ENCODE measurements at regions not wholly inside any gene's neighbourhood (a gene's known extent, or its start where the extent isn't known, plus 50 kb on each side); places are given as distances from the start of the nearest gene placed in this dataset.

GRCh38 chr12:126757326-126757725 lies 1509.6 kb upstream of the TMEM132C start:
- Histone ChIP-seq H2AFZ (ENCODE audit: low read length) (no peak overlapping the region), H3K18ac (ENCODE audit: extremely low read depth, low read length) (no peak overlapping the region), H4K20me1 (replicated peaks in 1 of 2; ENCODE audit: control insufficient read depth in 1 of 2, insufficient read depth in 2 of 2, low read length in 2 of 2) (no peaks in the 10 kb centered on the region), H3K14ac (ENCODE audit: insufficient read length) (no peak overlapping the region), H3K23ac (ENCODE audit: insufficient read length) (no peak overlapping the region), H3K56ac (replicated peaks; ENCODE audit: insufficient read length, low read depth, low read length) (no peak overlapping the region), H3K4me2 (ENCODE audit: insufficient read depth in 1 of 2, low read depth in 2 of 2, low read length in 2 of 2) (no peak overlapping the region), H2BK12ac (ENCODE audit: low read depth, low read length) (no peak overlapping the region), H4K91ac (replicated peaks; ENCODE audit: insufficient read length, low read length) (no peak overlapping the region), H4K8ac (ENCODE audit: extremely low read depth, insufficient read depth, low read length) (no peak overlapping the region), H3K27ac (ENCODE audit: low read depth, low read length) (no peak overlapping the region), H3K4ac (replicated peaks; ENCODE audit: insufficient read length, low read depth, low read length) (no peak overlapping the region), H3K4me1 (replicated peaks in 1 of 4; ENCODE audit: control insufficient read depth in 3 of 4, insufficient read depth in 4 of 4, low read length in 3 of 4) (no peaks in the 10 kb centered on the region), H3K4me3 (ENCODE audit: extremely low read depth in 1 of 4, insufficient read depth in 2 of 4, low read depth in 3 of 4, low read length in 4 of 4) (no peak overlapping the region), H3K79me2 (ENCODE audit: control insufficient read depth in 1 of 2, insufficient read depth in 2 of 2, low read length in 2 of 2) (no peaks in the 10 kb centered on the region), H4K5ac (ENCODE audit: insufficient read length, low read depth, low read length) (no peak overlapping the region), H3K79me1 (ENCODE audit: low read depth, low read length) (no peaks in the 10 kb centered on the region), H2BK120ac (replicated peaks; ENCODE audit: low read depth, low read length) (no peak overlapping the region), H3K9ac (replicated peaks in 1 of 4; ENCODE audit: extremely low read depth in 1 of 4, low read depth in 3 of 4, low read length in 3 of 4) (no peak overlapping the region), H3K9me3 (ENCODE audit: insufficient read depth in 2 of 2, low read depth in 1 of 2, low read length in 1 of 2) (no peaks in the 10 kb centered on the region), H3K23me2 (ENCODE audit: low read depth, low read length) (no peaks in the 10 kb centered on the region), H3K36me3 (ENCODE audit: control insufficient read depth in 2 of 4, insufficient read depth in 4 of 4, low read length in 3 of 4) (no peaks in the 10 kb centered on the region), H2BK20ac (ENCODE audit: low read length) (no peak overlapping the region), H2BK15ac (ENCODE audit: low read length) (no peak overlapping the region), H2BK5ac (ENCODE audit: low read depth, low read length) (no peak overlapping the region), H3K27me3 (replicated peaks in 1 of 4; ENCODE audit: control insufficient read depth in 3 of 4, extremely low read depth in 1 of 4, insufficient read depth in 3 of 4, low read length in 3 of 4) (no peaks in the 10 kb centered on the region), H2AK5ac (ENCODE audit: low read depth, low read length) (no peak overlapping the region)
- FAIRE-seq, result no peak
- POLR2A ChIA-PET (ENCODE audit: partially characterized antibody), result no interaction called here
- CTCF ChIA-PET (ENCODE audit: partially characterized antibody), result interaction anchor here (2.6 to 9.5 kb wide), 2 partner anchors 8 to 27 kb away, joined by 7 to 59 read pairs; no protein-coding TSS in a partner anchor
- WGBS, 2 experiments (ENCODE audit: extremely low coverage in 1 of 2, insufficient coverage in 1 of 2, insufficient read length in 1 of 2, insufficient replicate concordance in 2 of 2, low coverage in 1 of 2, low lambda C conversion rate in 2 of 2, missing lambda C conversion rate in 1 of 2), result 100% methylated on average over 2 of the region's 2 CpGs; no CpG with 5 or more reads in 1 of the 2 experiments
- DNase-seq (ENCODE audit: low read depth in 1 of 2, low spot score in 2 of 2), result no peak
- TF ChIP-seq BACH1 (IDR thresholded peaks at IDR 0.05; ENCODE audit: low read length) (no peak), SAP30 (IDR thresholded peaks at IDR 0.05; ENCODE audit: insufficient read depth, insufficient replicate concordance, low read length) (no peak), RBBP5 (IDR thresholded peaks at IDR 0.05; ENCODE audit: borderline replicate concordance, low read depth, low read length) (no peak), SUZ12 (IDR thresholded peaks at IDR 0.05; ENCODE audit: low read length) (no peak), SIN3A (conservative IDR thresholded peaks at IDR 0.05 in 1 of 2, IDR thresholded peaks at IDR 0.05 in 1 of 2; ENCODE audit: low read depth in 1 of 2, low read length in 2 of 2) (no peak), NANOG (IDR thresholded peaks at IDR 0.05; ENCODE audit: insufficient read depth, low read depth, low read length, poor library complexity, severe bottlenecking) (no peak), CEBPB (IDR thresholded peaks at IDR 0.05; ENCODE audit: low read depth, low read length) (no peak), TAF1 (IDR thresholded peaks at IDR 0.05; ENCODE audit: low read depth, low read length) (no peak), HDAC2 (IDR thresholded peaks at IDR 0.05; ENCODE audit: borderline replicate concordance in 1 of 2, low read depth in 2 of 2, low read length in 2 of 2) (no peak), RFX5 (IDR thresholded peaks at IDR 0.05; ENCODE audit: borderline replicate concordance, low read depth, low read length) (no peak), CBX5 (IDR thresholded peaks at IDR 0.05; ENCODE audit: low read depth, low read length) (no peak), TBP (IDR thresholded peaks at IDR 0.05; ENCODE audit: low read depth, low read length) (no peak), NRF1 (IDR thresholded peaks at IDR 0.05; ENCODE audit: low read depth, low read length) (no peak), MAFK (IDR thresholded peaks at IDR 0.05; ENCODE audit: low read depth, low read length) (no peak), CTBP2 (IDR thresholded peaks at IDR 0.05; ENCODE audit: borderline replicate concordance, insufficient read depth, insufficient read length, low read length) (no peak)
